ENCODE measurements at regions not wholly inside any gene's neighbourhood (a gene's known extent, or its start where the extent isn't known, plus 50 kb on each side); places are given as distances from the start of the nearest gene placed in this dataset.

DNA sequence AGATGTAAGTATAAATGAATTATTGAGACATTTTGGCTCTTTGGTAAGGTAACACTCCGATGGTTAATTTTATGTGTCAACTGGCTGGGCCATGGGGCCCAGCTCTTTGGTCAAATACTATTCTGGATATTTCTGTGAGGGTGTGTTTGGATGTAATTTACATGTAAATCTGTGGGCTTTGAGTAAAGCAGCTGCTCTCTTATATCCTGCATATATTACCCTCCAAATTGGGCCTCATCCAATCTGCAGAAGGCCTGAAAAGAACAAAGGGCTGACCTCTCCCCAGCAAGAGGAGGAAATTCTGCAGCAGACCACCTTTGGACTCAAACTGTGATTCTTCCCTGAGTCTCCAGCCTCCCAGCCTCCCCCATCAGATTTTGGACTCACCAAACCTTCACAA, 464.1 kb downstream of the PLCL1 start:
- intact Hi-C loops (cut with DNase I): no loop called here
- ATAC-seq: no peak
- DNase-seq (ENCODE audit: missing footprints): no peak

DNA sequence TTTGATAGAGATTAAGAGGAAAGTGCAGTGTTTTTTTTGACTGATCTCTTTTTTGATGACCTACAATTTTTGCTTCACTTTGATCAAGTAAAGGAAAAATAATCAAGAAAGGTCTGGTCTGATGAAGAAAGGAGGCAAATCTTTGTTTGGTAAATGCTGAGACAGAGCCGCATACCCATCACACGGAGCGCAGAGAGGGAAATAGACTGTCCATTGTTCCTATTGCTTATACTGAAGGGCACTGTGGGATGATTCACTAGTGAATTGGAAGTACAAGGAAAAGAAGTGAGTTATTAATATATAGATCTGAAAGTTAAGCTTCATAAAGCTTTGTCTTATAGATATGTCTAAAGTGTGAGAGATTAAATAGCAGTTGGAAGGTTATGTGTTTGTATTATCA, 455.1 kb downstream of the PLCL1 start:
- DNase-seq (ENCODE audit: missing footprints) (no peak), ATAC-seq (no peak)
- intact Hi-C loops (cut with DNase I): no loop called here

DNA sequence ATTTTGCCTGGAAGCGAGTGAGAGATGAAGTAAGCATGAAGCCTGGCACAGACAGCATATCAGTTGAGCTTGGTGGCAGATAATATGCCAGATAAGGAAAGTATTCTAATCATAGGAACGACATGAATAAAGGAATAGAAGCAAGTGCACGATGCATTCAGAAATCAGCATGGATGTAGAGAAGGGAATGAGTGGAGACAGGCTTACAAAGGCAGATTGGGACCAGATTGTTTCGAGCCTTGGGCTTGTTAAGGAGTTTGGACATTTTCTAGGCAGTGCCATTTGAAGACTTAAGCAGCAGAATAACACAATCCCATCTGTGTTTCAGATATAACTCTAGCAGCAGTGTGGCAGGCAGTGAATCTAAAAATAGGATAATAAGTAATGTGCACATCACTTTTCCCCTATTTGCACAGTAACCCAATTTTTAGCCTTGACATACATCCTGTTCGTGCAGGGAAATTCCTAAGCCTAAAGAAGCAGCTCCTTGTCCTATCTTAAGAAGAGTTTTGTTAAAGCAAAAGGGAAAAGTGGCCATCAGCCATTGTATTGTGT, 450.2 kb downstream of the PLCL1 start:
- intact Hi-C loops (cut with DNase I): no loop called here
- no peak for DNase-seq (ENCODE audit: missing footprints)
- ATAC-seq: no peak

DNA sequence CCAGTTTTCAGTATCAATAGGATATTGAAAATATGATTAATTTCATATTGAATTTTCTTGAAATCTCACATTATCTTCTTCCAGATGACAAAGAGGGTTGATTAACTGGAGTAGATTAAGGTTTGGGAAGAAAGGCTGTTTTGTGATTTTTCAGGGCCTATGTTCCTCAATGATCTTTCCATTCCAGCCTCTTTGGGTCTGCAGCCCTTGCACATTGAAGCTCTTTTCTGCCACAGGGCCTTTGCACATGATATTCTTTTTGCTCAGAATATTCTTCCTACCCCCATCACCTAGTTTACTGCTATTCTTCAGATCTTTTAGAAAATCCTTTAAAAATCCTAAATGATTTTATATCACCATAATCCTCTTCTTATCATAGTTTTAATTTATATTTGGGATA, 449.6 kb downstream of the PLCL1 start:
- DNase-seq (ENCODE audit: missing footprints) (no peak), ATAC-seq (no peak)
- intact Hi-C loops (cut with DNase I): no loop called here

DNA sequence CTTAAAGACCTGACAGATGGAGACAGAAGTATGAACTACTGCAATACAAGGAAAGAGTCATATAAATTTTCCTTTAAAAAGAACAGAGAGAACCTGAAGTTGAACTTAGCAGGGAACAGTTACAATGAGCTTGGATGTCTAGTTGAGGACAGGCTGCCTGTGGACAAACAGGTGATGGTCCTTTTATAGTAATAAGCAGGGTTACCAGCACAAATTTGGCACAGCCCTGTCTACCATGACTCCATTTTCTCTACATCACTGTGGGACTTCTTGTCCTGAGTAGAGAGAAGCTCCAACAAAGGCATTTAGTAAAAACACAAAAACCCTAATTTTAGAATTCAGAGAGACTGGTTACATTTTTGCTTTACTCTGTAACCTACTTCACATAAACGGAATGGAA, 448.1 kb downstream of the PLCL1 start:
- intact Hi-C loops (cut with DNase I): no loop called here
- ATAC-seq: no peak
- no peak for DNase-seq (ENCODE audit: missing footprints)

DNA sequence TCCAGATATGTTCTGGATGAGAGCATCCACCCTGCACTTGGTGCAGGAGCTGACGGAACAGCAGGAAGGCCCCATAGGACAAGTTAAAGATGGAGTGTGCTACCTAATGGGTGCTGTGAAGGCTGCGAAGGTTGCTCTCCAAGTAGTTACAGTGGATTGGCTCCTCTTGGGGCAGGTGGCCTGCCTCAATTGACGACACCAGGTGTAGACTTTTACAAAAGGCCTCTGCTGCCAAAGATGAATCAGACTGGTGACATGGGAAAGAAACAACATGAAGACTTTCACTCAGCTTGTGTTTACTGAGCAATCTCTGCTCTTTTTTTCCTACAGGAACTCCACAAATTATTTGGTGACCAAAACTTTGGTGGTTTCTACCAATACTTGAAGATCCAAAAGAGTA, 437.7 kb downstream of the PLCL1 start:
- DNase-seq (ENCODE audit: missing footprints) (no peak), ATAC-seq (no peak)
- intact Hi-C loops (cut with DNase I): no loop called here

- intact Hi-C loops (cut with DNase I): no loop called here
- DNase-seq (ENCODE audit: missing footprints) (no peak), ATAC-seq (no peak)
These were observed 434.0 kb downstream of the PLCL1 start for GRCh38 chr2:198238429-198238828.

GRCh38 chr2:198236338-198236737, 431.9 kb downstream of the PLCL1 start:
- DNase-seq (ENCODE audit: missing footprints) (no peak), ATAC-seq (no peak)
- intact Hi-C loops (cut with DNase I): no loop called here

GRCh38 chr2:198232281-198232680, 427.9 kb downstream of the PLCL1 start:
- intact Hi-C loops (cut with DNase I): no loop called here
- ATAC-seq (no peak), DNase-seq (ENCODE audit: missing footprints) (no peak)

GRCh38 chr2:198231562-198231961, 427.2 kb downstream of the PLCL1 start:
- intact Hi-C loops (cut with DNase I): no loop called here
- no peak for DNase-seq (ENCODE audit: missing footprints)
- no peak for ATAC-seq

DNA sequence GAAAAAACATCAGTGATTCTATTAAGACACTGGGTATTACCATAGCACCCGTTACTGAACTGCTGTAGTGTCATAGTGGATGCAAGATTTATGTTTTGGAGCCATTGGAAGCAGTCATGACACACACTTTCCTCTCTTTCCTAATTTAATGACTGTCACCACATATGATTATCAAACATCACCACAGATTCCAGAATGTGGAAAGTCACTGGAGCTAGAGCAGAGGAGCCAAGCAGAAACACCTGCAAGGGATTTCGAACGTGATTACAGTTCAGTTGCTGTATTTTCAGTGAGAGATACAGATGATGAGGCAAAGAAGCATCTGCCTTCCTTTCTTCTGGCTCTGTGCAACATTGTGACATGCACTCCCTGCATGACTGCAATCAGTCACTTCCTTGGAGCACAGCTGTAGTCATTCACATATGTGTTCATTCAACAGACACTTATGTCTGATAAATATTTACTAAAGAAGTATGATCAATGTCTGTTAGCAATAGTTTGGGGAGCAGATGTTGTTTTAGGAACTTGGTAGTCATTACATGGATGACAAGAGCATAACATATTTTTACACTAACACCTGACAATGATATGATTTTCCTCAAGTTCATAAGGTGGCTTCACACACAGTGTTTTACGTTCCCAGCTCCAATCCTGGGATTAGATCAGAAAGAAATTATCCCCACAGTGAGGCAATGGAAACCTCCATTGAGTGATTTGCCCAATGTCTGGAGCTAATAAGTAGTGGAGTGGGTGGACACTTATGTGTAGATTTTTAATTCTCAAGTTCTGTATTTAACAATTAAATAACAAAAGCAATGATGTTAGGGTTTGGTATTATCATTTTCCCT, 416.6 kb downstream of the PLCL1 start:
- intact Hi-C loops (cut with DNase I): no loop called here
- no peak for ATAC-seq
- no peak for DNase-seq (ENCODE audit: missing footprints)

DNA sequence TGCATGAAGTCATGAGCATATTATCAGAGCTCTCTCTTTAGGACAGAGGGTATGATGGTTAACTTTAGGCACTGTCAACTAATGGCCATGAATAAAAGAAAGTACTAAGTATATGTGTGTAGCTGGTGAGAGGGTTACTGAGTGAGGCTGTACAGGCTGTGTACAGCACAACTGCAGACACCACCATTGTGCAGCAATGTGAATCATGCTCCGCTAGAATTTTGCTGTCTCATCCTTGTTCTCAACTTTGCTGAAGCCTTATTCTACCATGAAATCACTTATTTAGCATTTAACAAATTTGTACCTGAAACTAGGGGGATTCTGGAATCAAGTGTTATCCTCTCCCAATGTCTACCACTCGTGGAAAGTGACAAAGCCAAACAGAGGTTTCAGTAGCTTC, 414.9 kb downstream of the PLCL1 start:
- DNase-seq (ENCODE audit: missing footprints) (no peak), ATAC-seq (no peak)
- intact Hi-C loops (cut with DNase I): no loop called here

GRCh38 chr2:198214114-198214596, 409.8 kb downstream of the PLCL1 start:
- no peak for ATAC-seq
- intact Hi-C loops (cut with DNase I): no loop called here
- DNase-seq (ENCODE audit: missing footprints): no peak

- intact Hi-C loops (cut with DNase I): no loop called here
- no peak for ATAC-seq
- DNase-seq (ENCODE audit: missing footprints): no peak
These were observed 408.9 kb downstream of the PLCL1 start for GRCh38 chr2:198213253-198213652.

GRCh38 chr2:198211706-198212105, 407.3 kb downstream of the PLCL1 start:
- intact Hi-C loops (cut with DNase I): no loop called here
- DNase-seq (ENCODE audit: missing footprints) (no peak), ATAC-seq (no peak)

- intact Hi-C loops (cut with DNase I): no loop called here
- DNase-seq (ENCODE audit: missing footprints): no peak
- no peak for ATAC-seq
These were observed 399.1 kb downstream of the PLCL1 start for GRCh38 chr2:198203336-198204069.
